ENCODE measurements at regions not wholly inside any gene's neighbourhood (a gene's known extent, or its start where the extent isn't known, plus 50 kb on each side); places are given as distances from the start of the nearest gene placed in this dataset.

DNA sequence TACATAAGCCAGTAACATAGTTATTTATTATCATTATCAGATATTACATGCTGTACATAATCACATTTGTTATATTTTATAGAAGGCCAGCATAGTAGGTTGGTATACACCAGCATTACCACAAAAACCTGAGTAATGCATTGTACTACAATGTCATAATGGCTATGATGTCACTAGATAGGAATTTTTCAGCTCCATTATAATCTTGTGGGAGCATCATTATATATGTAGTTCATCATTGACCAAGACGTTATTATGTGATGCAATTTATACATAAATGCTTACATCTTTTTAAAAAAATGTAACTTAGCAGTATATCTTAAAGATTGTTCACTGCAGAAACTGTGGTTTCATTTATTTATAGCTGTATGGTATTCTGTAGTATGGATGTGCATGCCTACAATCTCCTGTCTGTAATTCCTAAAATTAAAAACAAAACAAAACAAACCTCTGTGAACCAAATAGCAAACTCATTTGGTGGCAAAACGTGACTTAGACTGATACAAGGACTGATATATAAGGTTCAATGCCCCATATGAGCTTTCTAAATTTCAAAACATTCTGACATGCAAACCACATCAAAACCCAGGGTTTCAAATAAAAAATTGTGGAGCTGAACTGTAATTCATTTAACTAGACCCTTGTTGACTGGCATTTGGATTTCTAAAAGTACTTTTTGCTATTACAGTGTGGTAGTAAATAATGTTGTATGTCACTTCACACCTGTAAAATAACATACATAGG, 250.9 kb downstream of the DLEU7 start:
- H3K4me3 ChIP-seq (ENCODE audit: low read depth, low read length), result no peak overlapping the region
- TF ChIP-seq, protein P1, sequence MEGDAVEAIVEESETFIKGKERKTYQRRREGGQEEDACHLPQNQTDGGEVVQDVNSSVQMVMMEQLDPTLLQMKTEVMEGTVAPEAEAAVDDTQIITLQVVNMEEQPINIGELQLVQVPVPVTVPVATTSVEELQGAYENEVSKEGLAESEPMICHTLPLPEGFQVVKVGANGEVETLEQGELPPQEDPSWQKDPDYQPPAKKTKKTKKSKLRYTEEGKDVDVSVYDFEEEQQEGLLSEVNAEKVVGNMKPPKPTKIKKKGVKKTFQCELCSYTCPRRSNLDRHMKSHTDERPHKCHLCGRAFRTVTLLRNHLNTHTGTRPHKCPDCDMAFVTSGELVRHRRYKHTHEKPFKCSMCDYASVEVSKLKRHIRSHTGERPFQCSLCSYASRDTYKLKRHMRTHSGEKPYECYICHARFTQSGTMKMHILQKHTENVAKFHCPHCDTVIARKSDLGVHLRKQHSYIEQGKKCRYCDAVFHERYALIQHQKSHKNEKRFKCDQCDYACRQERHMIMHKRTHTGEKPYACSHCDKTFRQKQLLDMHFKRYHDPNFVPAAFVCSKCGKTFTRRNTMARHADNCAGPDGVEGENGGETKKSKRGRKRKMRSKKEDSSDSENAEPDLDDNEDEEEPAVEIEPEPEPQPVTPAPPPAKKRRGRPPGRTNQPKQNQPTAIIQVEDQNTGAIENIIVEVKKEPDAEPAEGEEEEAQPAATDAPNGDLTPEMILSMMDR (IDR thresholded peaks at IDR 0.05; ENCODE audit: borderline replicate concordance, insufficient read depth, low read depth, low read length), result no peak

DNA sequence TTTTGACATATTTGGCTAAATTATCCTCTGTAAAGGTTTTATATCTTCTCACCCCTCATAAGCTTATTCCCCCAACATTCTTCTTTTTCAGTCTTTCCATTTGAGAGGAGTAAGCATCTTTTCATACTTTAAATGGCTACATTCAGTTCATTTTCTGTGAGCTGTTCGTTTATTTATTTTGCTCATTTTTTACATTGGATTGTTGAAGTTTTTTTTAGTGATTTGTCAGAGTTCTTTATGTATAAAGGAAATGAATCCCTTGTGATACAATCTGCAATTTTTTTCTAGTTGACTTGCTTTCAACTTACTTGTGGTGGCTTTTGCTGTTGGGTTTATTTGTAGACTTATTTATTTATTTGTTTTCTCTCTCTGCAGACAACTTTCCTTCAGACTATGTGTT, 250.3 kb downstream of the DLEU7 start:
- TF ChIP-seq, protein P1 (IDR thresholded peaks at IDR 0.05; ENCODE audit: borderline replicate concordance, insufficient read depth, low read depth, low read length), result no peak
- no peak overlapping the region for H3K4me3 ChIP-seq (ENCODE audit: low read depth, low read length)

DNA sequence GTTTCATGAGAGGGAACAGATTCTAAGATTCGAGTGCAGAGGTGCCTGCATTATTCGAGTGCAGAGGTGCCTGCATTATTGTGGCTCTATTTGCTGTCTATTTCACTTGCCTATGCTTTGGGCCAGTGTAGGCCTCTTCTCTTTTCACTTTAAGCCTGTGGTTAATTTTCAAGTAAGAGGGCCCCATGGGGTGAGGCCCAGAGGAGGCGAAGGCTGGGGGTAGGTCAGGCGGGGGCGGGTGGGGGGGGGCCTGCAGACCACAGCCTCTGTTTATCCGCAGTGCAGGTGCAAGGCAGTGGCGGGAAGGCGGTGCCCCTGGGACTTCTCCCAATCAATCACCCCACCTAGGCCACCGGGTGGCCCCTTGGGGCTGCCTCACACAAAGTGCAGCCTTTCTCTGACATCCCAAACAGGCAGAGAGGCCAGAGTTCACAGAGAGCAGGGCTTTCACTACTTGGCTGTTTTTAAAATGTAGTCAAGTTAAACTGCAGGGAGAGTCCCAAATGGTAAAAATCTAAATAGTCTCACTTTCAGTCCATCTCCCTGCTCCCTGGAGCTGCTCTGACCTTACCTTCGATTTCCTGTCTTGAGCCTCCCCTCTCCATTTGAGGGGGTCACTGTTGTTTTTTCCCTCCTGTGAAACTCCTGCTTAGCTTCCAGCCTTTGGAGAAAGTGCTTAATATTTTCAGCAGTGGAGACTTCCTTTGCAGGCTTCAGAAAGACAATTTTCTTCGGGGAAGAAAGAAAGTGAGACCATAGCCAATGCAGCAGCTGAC, 249.0 kb downstream of the DLEU7 start:
- TF ChIP-seq, protein P1 (IDR thresholded peaks at IDR 0.05; ENCODE audit: borderline replicate concordance, insufficient read depth, low read depth, low read length), result no peak
- H3K4me3 ChIP-seq (ENCODE audit: low read depth, low read length), result no peak overlapping the region

DNA sequence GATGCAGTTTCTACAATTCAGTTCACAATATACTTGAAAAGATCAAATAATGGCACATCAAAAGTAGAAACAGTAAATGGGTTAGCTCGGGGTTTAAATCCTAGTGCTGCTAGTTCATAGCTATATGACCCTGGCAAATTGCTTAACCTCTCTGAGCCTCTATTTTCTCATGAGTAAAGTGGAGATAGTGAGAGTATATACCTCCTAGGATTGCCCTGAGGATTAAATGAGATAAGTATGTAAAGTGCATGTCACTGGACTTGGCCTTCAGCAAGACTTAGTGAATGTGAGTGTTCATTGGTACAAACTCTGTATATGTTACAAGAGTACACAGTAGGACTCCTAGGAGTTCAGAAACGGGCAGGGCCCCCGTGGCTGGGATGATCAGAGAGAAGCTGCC, 248.3 kb downstream of the DLEU7 start:
- TF ChIP-seq, protein P1 (IDR thresholded peaks at IDR 0.05; ENCODE audit: borderline replicate concordance, insufficient read depth, low read depth, low read length), result no peak
- no peak overlapping the region for H3K4me3 ChIP-seq (ENCODE audit: low read depth, low read length)

DNA sequence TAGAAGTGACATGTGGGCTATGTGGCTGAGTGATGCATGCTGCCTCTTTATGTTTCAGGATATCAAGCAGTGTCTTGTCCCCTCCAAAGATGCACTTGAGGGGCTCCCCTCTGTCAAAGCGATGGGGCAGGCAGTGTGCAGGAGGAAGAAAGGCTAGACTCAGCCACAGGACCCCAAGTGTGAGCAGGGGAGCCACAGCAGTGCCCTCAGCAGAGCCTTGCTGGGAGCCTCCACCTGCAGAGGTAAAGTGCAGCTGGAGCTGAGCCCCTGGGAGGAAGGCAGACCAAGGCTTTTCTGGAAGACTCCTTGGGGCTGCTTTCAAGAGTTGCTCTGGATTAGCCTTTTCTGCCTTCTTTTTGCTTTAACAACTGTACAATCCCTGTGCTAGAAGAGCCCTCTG, 247.3 kb downstream of the DLEU7 start:
- H3K4me3 ChIP-seq (ENCODE audit: low read depth, low read length), result no peak overlapping the region
- TF ChIP-seq, protein P1 (IDR thresholded peaks at IDR 0.05; ENCODE audit: borderline replicate concordance, insufficient read depth, low read depth, low read length), result no peak

DNA sequence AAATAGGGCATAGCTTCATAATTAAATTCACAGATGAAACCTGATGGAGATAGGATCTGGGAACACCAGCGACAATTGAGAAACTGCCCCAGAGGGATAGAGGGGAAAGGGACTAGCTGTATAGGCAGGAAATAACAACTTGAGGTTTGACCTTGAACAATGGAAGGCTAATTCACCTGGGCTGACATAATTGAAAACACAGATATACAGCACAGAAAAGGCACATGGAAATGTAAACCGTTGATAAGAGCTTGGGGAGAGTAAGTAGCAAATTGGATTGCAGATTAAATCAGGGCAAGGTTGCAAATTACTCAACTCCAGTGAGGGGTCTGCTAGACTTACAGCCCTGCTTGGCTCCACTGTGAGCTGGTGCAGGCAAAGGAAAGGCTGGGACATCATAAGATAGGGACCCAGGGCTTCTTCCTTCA, 246.7 kb downstream of the DLEU7 start:
- H3K4me3 ChIP-seq (ENCODE audit: low read depth, low read length), result no peak overlapping the region
- TF ChIP-seq, protein P1 (IDR thresholded peaks at IDR 0.05; ENCODE audit: borderline replicate concordance, insufficient read depth, low read depth, low read length), result no peak

DNA sequence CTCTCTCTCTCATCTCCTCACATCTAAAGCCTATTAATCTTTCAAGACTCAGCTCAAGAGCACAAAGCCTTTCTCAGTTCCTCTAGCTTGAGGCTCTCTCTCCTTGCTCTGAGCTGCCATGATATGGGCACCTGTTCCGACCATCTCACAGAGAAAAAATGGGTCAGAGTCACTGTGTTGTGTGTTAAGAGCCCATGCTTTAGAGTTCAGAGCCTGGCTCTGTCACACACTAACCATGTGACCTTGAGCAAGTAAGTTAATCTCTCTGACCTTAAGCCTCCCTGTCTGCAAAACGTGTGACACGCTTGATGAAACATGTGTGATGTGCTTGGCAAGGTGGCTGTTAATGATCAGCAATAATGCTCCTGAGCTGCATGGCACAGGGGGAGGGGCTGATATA, 245.2 kb downstream of the DLEU7 start:
- no peak overlapping the region for H3K4me3 ChIP-seq (ENCODE audit: low read depth, low read length)
- TF ChIP-seq, protein P1 (IDR thresholded peaks at IDR 0.05; ENCODE audit: borderline replicate concordance, insufficient read depth, low read depth, low read length), result no peak
